Hepatocyte (in vitro differentiated cells): ENCODE measurements at regions not wholly inside any gene's neighbourhood (a gene's known extent, or its start where the extent isn't known, plus 50 kb on each side); places are given as distances from the start of the nearest gene placed in this dataset.

Experiments used
- EZH2 ChIP-seq: fragments of 200-600 bp; sonication (generic); IDR thresholded peaks from 2 replicates; pipeline ENCODE4 v1.6.1; 2016; ENCODE audit warnings: antibody characterized with exemption, mild to moderate bottlenecking, borderline replicate concordance
- EZH2phosphoT487 ChIP-seq: fragments of 200-600 bp; sonication (generic); IDR thresholded peaks from one replicate; pipeline ENCODE4 v1.6.1; 2018; ENCODE audit warnings: antibody characterized with exemption, mild to moderate bottlenecking, low read depth, moderate library complexity; ENCODE audit not compliant: unreplicated experiment, severe bottlenecking
- TF ChIP-seq, protein P1 (sequence below): fragments of 200-600 bp; sonication (generic); IDR thresholded peaks from 2 replicates; pipeline ENCODE4 v1.5.1; 2016; ENCODE audit warnings: antibody characterized with exemption, mild to moderate bottlenecking; ENCODE audit not compliant: poor library complexity

- TF ChIP-seq, protein P1, sequence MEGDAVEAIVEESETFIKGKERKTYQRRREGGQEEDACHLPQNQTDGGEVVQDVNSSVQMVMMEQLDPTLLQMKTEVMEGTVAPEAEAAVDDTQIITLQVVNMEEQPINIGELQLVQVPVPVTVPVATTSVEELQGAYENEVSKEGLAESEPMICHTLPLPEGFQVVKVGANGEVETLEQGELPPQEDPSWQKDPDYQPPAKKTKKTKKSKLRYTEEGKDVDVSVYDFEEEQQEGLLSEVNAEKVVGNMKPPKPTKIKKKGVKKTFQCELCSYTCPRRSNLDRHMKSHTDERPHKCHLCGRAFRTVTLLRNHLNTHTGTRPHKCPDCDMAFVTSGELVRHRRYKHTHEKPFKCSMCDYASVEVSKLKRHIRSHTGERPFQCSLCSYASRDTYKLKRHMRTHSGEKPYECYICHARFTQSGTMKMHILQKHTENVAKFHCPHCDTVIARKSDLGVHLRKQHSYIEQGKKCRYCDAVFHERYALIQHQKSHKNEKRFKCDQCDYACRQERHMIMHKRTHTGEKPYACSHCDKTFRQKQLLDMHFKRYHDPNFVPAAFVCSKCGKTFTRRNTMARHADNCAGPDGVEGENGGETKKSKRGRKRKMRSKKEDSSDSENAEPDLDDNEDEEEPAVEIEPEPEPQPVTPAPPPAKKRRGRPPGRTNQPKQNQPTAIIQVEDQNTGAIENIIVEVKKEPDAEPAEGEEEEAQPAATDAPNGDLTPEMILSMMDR, result no peak
- TF ChIP-seq EZH2 (no peak), EZH2phosphoT487 (no peak)
Measured at GRCh38 chr2:105498281-105498846, 99.5 kb upstream of the FHL2 start.
